RWPE2 (cell line): ENCODE measurements at regions not wholly inside any gene's neighbourhood (a gene's known extent, or its start where the extent isn't known, plus 50 kb on each side); places are given as distances from the start of the nearest gene placed in this dataset.

Source experiments
- ATAC-seq: fragments of 200-7000 bp; cut with Tn5 transposase; 3 replicates; pipeline ENCODE4 v1.9.1; 2021; ENCODE audit warnings: low read depth
- DNase-seq: peaks from one replicate; pipeline ENCODE4 v3.0.0-alpha.2; 2020; ENCODE audit warnings: low spot score
- H3K27ac ChIP-seq: fragments of 450-650 bp; 2 replicates; pipeline ENCODE4 v1.5.1; 2017; ENCODE audit warnings: mild to moderate bottlenecking; ENCODE audit not compliant: poor library complexity, severe bottlenecking
- H3K27me3 ChIP-seq: fragments of 250-450 bp; sonication (Bioruptor Pico); 2 replicates; pipeline ENCODE4 v1.5.1; 2021; ENCODE audit warnings: mild to moderate bottlenecking, moderate library complexity; ENCODE audit not compliant: insufficient read depth, poor library complexity, severe bottlenecking
- H3K36me3 ChIP-seq: fragments of 250-450 bp; sonication (Bioruptor Pico); 2 replicates; pipeline ENCODE4 v1.5.1; 2020; ENCODE audit warnings: low read depth, mild to moderate bottlenecking, moderate library complexity
- H3K4me1 ChIP-seq: fragments of 250-450 bp; sonication (Bioruptor Pico); 2 replicates; pipeline ENCODE4 v1.5.1; 2021; ENCODE audit warnings: mild to moderate bottlenecking, moderate library complexity; ENCODE audit not compliant: insufficient read depth, poor library complexity, severe bottlenecking
- H3K4me3 ChIP-seq: fragments of 250-450 bp; sonication (Bioruptor Pico); 2 replicates; pipeline ENCODE4 v1.5.1; 2021; ENCODE audit warnings: mild to moderate bottlenecking, moderate library complexity; ENCODE audit not compliant: severe bottlenecking
- H3K9me3 ChIP-seq: fragments of 250-450 bp; sonication (Bioruptor Pico); 2 replicates; pipeline ENCODE4 v1.5.1; 2021; ENCODE audit warnings: mild to moderate bottlenecking, moderate library complexity; ENCODE audit not compliant: severe bottlenecking
- TF ChIP-seq, protein P1 (sequence below): fragments of 450-650 bp; IDR thresholded peaks from one replicate; pipeline ENCODE4 v1.5.1; 2017; ENCODE audit warnings: mild to moderate bottlenecking, moderate library complexity; ENCODE audit not compliant: poor library complexity, severe bottlenecking

DNA sequence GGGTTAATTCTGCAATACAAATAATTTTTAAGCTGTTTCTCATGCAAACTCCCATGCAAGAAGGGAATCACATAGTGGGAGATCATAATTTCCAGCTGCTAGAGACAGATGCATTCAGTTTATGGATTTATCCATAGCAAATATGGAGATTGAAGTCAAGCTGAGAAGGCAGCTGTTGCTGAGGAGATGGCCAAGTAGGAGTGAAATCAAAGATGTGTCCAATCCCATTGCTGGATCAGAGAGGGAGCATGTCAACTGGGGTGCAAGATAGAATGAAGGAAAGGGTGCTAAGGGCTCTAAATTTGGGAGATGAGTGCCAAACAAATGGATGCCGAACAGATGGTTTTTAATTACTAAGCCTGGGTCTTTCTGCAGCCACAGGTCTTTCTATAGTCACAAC is 504.5 kb downstream of the NFIB start:
- ATAC-seq (no peak), DNase-seq (no peak)
- TF ChIP-seq, protein P1, sequence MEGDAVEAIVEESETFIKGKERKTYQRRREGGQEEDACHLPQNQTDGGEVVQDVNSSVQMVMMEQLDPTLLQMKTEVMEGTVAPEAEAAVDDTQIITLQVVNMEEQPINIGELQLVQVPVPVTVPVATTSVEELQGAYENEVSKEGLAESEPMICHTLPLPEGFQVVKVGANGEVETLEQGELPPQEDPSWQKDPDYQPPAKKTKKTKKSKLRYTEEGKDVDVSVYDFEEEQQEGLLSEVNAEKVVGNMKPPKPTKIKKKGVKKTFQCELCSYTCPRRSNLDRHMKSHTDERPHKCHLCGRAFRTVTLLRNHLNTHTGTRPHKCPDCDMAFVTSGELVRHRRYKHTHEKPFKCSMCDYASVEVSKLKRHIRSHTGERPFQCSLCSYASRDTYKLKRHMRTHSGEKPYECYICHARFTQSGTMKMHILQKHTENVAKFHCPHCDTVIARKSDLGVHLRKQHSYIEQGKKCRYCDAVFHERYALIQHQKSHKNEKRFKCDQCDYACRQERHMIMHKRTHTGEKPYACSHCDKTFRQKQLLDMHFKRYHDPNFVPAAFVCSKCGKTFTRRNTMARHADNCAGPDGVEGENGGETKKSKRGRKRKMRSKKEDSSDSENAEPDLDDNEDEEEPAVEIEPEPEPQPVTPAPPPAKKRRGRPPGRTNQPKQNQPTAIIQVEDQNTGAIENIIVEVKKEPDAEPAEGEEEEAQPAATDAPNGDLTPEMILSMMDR: no peak
- H3K4me1 ChIP-seq: no peaks in the 10 kb centered on the region
- H3K36me3 ChIP-seq: no peaks in the 10 kb centered on the region
- H3K9me3 ChIP-seq: no peaks in the 10 kb centered on the region
- no peak overlapping the region for H3K4me3 ChIP-seq
- H3K27ac ChIP-seq: no peak overlapping the region
- no peaks in the 10 kb centered on the region for H3K27me3 ChIP-seq

DNA sequence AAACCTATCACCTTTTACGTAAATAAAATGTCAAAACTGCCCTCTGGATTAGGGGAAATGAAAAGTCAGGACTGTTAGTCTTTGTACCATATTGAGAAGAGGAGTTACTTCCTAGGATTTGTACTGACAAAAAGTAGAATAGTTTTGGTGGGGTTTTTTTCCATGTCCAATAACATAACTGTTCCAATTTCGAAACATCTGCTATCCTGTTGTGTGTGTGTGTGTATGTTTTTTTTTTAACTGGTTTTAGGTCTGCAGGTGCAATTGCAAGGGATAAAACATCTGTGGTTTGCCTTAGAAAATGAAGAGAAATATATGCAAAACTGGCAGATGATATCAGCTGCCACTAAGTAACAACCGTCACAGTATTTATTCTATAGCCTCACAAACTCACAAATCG is 506.8 kb downstream of the NFIB start:
- no peak for DNase-seq
- ATAC-seq: no peak
- Histone ChIP-seq H3K27me3 (no peaks in the 10 kb centered on the region), H3K36me3 (no peaks in the 10 kb centered on the region), H3K4me1 (no peaks in the 10 kb centered on the region), H3K9me3 (no peaks in the 10 kb centered on the region), H3K4me3 (no peak overlapping the region), H3K27ac (no peak overlapping the region)
- TF ChIP-seq, protein P1: no peak

DNA sequence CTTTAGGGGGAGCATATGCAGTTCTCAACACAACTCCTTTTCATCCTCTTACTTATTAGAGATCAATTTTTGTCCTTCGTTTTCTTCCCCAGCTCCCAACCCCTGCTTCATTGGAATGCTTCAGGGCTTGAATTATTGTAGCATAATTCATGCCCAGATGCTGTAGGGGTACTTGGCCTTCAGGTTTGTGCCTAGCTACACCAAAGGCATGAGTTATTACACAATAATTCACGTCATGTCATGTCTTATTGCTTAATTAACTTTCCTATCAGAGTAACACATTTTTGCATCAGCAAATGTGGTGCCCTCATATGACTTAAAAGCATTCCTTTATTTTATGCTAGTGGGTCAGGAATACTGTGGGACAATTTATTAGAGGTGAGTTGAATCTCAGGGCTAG is 507.2 kb downstream of the NFIB start:
- Histone ChIP-seq H3K4me1 (no peaks in the 10 kb centered on the region), H3K27me3 (no peaks in the 10 kb centered on the region), H3K36me3 (no peaks in the 10 kb centered on the region), H3K27ac (no peak overlapping the region), H3K4me3 (no peak overlapping the region), H3K9me3 (no peaks in the 10 kb centered on the region)
- TF ChIP-seq, protein P1: no peak
- ATAC-seq (0 out of 3 replicates have a peak, but pooled peaks have one; percentile 23), DNase-seq (no peak)

DNA sequence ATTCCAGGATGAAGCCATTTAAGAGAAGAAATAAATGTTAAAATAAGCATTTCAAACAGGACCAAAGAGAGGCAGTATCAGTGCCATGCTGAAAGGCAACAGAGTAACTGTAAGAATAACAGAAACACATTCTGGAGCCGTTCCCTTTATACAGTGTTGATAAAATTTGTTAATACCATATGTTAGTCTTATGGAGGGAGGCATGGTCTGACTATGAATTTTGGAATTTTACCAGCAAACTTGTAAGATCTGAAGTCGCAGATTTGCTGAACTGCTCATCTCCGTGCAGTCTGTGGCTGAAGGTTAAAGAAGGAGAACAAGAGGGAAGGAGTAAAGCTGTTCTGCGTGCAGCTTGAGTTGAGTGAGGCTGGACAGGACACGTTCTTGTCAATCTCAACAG is 508.4 kb downstream of the NFIB start:
- Histone ChIP-seq H3K36me3 (no peaks in the 10 kb centered on the region), H3K27ac (no peak overlapping the region), H3K27me3 (no peaks in the 10 kb centered on the region), H3K4me3 (no peak overlapping the region), H3K9me3 (no peaks in the 10 kb centered on the region), H3K4me1 (no peaks in the 10 kb centered on the region)
- no peak for DNase-seq
- TF ChIP-seq, protein P1: no peak
- no peak for ATAC-seq

DNA sequence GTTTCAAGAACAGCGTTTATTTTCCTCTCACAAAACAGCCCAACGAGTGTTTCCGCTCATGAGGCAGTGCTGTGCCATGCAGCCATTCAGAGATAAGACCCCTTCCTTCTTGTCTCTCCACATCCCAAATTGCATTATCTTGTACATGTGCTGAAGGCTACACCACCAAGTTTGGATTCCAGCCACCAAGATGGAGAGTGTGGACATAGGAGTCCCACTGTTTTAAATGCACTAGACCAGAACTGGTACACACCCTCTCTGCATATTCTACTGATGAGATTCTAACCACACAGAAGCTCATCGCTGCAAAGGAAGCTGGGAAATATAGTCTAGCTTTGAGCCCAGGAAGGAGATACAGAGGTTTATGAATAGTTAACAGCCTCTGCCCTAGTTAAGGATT is 509.4 kb downstream of the NFIB start:
- no peak overlapping the region for H3K27ac ChIP-seq
- DNase-seq (no peak), ATAC-seq (no peak; the same call in 2 of the 3 replicates)
- TF ChIP-seq, protein P1: no peak
- no peaks in the 10 kb centered on the region for H3K9me3 ChIP-seq
- no peak overlapping the region for H3K4me3 ChIP-seq
- H3K27me3 ChIP-seq: no peaks in the 10 kb centered on the region
- no peaks in the 10 kb centered on the region for H3K4me1 ChIP-seq
- H3K36me3 ChIP-seq: no peaks in the 10 kb centered on the region
